Fibroblast of lung (primary cell): ENCODE measurements at regions not wholly inside any gene's neighbourhood (a gene's known extent, or its start where the extent isn't known, plus 50 kb on each side); places are given as distances from the start of the nearest gene placed in this dataset.

Source experiments
- DNase-seq, 2 donors: peaks; one replicate each; pipeline versions ENCODE4 v3.0.0 to v3.0.0-alpha.2; 2010; ENCODE audit warnings: low read depth in 2 of 2
- H2AFZ ChIP-seq: 2 replicates; pipeline ENCODE4 v1.5.1; 2012; ENCODE audit warnings: low read length, control low read depth, inconsistent platforms
- H3K27ac ChIP-seq: 2 replicates; pipeline ENCODE4 v1.5.1; 2011; ENCODE audit warnings: low read length, control low read depth; ENCODE audit not compliant: insufficient read depth
- H3K27me3 ChIP-seq: 2 replicates; pipeline ENCODE4 v1.5.1; 2011; ENCODE audit warnings: mild to moderate bottlenecking, low read length; ENCODE audit not compliant: control insufficient read depth, insufficient read depth
- H3K36me3 ChIP-seq: 2 replicates; pipeline ENCODE4 v1.5.1; 2011; ENCODE audit warnings: low read length; ENCODE audit not compliant: control insufficient read depth, insufficient read depth
- H3K4me1 ChIP-seq: 2 replicates; pipeline ENCODE4 v1.5.1; 2011; ENCODE audit warnings: low read length; ENCODE audit not compliant: control insufficient read depth, insufficient read depth; ENCODE audit errors: extremely low read depth
- H3K4me2 ChIP-seq: 2 replicates; pipeline ENCODE4 v1.5.1; 2011; ENCODE audit warnings: low read length, control low read depth; ENCODE audit not compliant: insufficient read depth; ENCODE audit errors: extremely low read depth
- H3K4me3 ChIP-seq, 4 experiments: fragments of 200-600 bp in 1 of 4; sonication (generic) in 1 of 4; replicated peaks in 1 of 4; 2 replicates each; pipeline ENCODE4 v1.5.1; 2011 to 2016; ENCODE audit warnings: low read length in 4 of 4, low read depth in 3 of 4, mild to moderate bottlenecking in 3 of 4, control low read depth in 2 of 4, inconsistent platforms in 1 of 4, mixed read lengths in 1 of 4; ENCODE audit not compliant: insufficient read depth in 1 of 4; ENCODE audit errors: control extremely low read depth in 1 of 4
- H3K79me2 ChIP-seq: 2 replicates; pipeline ENCODE4 v1.5.1; 2012; ENCODE audit warnings: mild to moderate bottlenecking, low read length, inconsistent platforms; ENCODE audit not compliant: control insufficient read depth, insufficient read depth
- H3K9ac ChIP-seq: 2 replicates; pipeline ENCODE4 v1.5.1; 2011; ENCODE audit warnings: mild to moderate bottlenecking, low read length, control low read depth; ENCODE audit not compliant: insufficient read depth
- H3K9me3 ChIP-seq: 2 replicates; pipeline ENCODE4 v1.5.1; 2012; ENCODE audit warnings: low read depth, low read length; ENCODE audit not compliant: control insufficient read depth, insufficient read depth
- H4K20me1 ChIP-seq: 2 replicates; pipeline ENCODE4 v1.5.1; 2011; ENCODE audit warnings: low read length; ENCODE audit not compliant: control insufficient read depth, insufficient read depth; ENCODE audit errors: extremely low read depth
- EZH2 ChIP-seq: IDR thresholded peaks from 2 replicates; pipeline ENCODE4 v1.5.1; 2012; ENCODE audit warnings: low read length, control low read depth, mild to moderate bottlenecking; ENCODE audit errors: missing control alignments
- TF ChIP-seq, protein P1 (sequence below), 2 donors: IDR thresholded peaks in 1 of 2; conservative IDR thresholded peaks in 1 of 2; 1 replicate in 1 of 2; 2 replicates in 1 of 2; pipeline ENCODE4 v1.5.1; 2011 to 2012; ENCODE audit warnings: low read length in 2 of 2, control low read depth in 1 of 2, inconsistent platforms in 1 of 2, low read depth in 1 of 2, mild to moderate bottlenecking in 1 of 2

DNA sequence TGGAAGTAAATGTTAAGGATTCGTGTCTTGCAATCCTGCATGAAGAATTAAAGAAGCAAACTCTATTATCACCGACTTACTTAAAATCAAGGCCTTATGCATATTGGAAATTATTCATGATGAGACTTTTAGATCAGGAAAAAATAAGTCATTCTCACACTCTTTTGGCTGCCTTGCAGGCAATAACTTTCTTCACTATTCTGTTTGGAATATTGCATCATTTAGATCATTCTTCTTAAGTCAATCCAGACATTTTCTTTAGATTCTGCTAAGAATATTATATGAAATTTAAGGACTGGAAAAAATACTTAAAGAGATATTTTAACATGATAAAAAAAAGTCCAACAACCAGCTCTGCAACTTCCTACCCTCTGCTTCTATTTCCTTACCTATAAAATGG is 245.4 kb downstream of the LRRN1 start:
- no peak for DNase-seq
- TF ChIP-seq, protein P1, sequence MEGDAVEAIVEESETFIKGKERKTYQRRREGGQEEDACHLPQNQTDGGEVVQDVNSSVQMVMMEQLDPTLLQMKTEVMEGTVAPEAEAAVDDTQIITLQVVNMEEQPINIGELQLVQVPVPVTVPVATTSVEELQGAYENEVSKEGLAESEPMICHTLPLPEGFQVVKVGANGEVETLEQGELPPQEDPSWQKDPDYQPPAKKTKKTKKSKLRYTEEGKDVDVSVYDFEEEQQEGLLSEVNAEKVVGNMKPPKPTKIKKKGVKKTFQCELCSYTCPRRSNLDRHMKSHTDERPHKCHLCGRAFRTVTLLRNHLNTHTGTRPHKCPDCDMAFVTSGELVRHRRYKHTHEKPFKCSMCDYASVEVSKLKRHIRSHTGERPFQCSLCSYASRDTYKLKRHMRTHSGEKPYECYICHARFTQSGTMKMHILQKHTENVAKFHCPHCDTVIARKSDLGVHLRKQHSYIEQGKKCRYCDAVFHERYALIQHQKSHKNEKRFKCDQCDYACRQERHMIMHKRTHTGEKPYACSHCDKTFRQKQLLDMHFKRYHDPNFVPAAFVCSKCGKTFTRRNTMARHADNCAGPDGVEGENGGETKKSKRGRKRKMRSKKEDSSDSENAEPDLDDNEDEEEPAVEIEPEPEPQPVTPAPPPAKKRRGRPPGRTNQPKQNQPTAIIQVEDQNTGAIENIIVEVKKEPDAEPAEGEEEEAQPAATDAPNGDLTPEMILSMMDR (conservative IDR thresholded peaks at IDR 0.05 in 1 of 2, IDR thresholded peaks at IDR 0.05 in 1 of 2; ENCODE audit: low read depth in 1 of 2, low read length in 2 of 2), result no peak
- no peak for TF ChIP-seq EZH2

DNA sequence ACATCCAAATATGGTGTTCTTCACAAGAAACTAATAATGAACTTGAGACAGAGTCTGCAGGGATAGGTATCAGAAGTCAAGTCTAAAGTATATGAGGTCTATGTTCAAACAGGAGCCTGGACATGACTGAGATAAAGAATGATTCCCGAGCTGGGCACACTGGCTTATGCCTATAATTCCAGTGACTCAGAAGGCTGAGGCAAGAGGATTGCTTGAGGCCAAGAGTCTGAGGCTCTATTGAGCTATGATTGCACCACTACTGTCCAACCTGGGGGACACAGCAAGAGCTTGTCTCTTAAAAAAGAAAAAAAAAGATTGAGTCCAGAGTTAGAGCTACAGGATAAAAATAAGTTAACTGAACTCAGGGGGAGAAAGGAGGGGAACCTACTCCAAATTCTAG is 246.5 kb downstream of the LRRN1 start:
- no peak overlapping the region for H3K4me2 ChIP-seq
- H3K27ac ChIP-seq, result no peak overlapping the region
- no peak overlapping the region for H3K9ac ChIP-seq
- H4K20me1 ChIP-seq, result no peaks in the 10 kb centered on the region
- no peak for DNase-seq
- TF ChIP-seq, protein P1 (conservative IDR thresholded peaks at IDR 0.05 in 1 of 2, IDR thresholded peaks at IDR 0.05 in 1 of 2; ENCODE audit: low read depth in 1 of 2, low read length in 2 of 2), result no peak
- TF ChIP-seq EZH2, result no peak
- H3K9me3 ChIP-seq, result no peaks in the 10 kb centered on the region
- H2AFZ ChIP-seq, result no peak overlapping the region
- no peaks in the 10 kb centered on the region for H3K4me1 ChIP-seq
- H3K27me3 ChIP-seq, result no peaks in the 10 kb centered on the region
- H3K36me3 ChIP-seq, result no peaks in the 10 kb centered on the region
- H3K79me2 ChIP-seq, result no peaks in the 10 kb centered on the region
- H3K4me3 ChIP-seq, result no peak overlapping the region

More for the DNA sequence above, 245.4 kb downstream of the LRRN1 start:
- Histone ChIP-seq H4K20me1 (no peaks in the 10 kb centered on the region), H3K79me2 (no peaks in the 10 kb centered on the region), H2AFZ (no peak overlapping the region), H3K4me1 (no peaks in the 10 kb centered on the region), H3K27ac (no peak overlapping the region), H3K4me2 (no peak overlapping the region), H3K4me3 (no peak overlapping the region), H3K9ac (no peak overlapping the region), H3K36me3 (no peaks in the 10 kb centered on the region), H3K27me3 (no peaks in the 10 kb centered on the region), H3K9me3 (no peaks in the 10 kb centered on the region)

- Histone ChIP-seq H3K9me3 (no peaks in the 10 kb centered on the region), H3K27me3 (no peaks in the 10 kb centered on the region), H3K27ac (no peak overlapping the region), H3K4me3 (no peak overlapping the region), H3K4me2 (no peak overlapping the region), H3K9ac (no peak overlapping the region), H2AFZ (no peak overlapping the region), H3K79me2 (no peaks in the 10 kb centered on the region), H3K36me3 (no peaks in the 10 kb centered on the region), H4K20me1 (no peaks in the 10 kb centered on the region), H3K4me1 (no peaks in the 10 kb centered on the region)
- TF ChIP-seq, protein P1 (conservative IDR thresholded peaks at IDR 0.05 in 1 of 2, IDR thresholded peaks at IDR 0.05 in 1 of 2; ENCODE audit: low read depth in 1 of 2, low read length in 2 of 2), result no peak
- no peak for TF ChIP-seq EZH2
- DNase-seq, result no peak
These were observed 248.1 kb downstream of the LRRN1 start for GRCh38 chr3:4047366-4047765.
